Hepatic stellate cell (primary cell): ENCODE measurements at regions not wholly inside any gene's neighbourhood (a gene's known extent, or its start where the extent isn't known, plus 50 kb on each side); places are given as distances from the start of the nearest gene placed in this dataset.
A peak's percentile ranks its signal among the peaks of the same experiment; 100 is the strongest.
"Not testable (repeated sequence)": the region's sequence is repeated elsewhere in the genome, so short reads cannot be mapped to it uniquely, and the experiment has no call there.

Source experiments
- DNase-seq: peaks from one replicate; pipeline ENCODE4 v3.0.0; 2011; ENCODE audit warnings: low spot score

DNA sequence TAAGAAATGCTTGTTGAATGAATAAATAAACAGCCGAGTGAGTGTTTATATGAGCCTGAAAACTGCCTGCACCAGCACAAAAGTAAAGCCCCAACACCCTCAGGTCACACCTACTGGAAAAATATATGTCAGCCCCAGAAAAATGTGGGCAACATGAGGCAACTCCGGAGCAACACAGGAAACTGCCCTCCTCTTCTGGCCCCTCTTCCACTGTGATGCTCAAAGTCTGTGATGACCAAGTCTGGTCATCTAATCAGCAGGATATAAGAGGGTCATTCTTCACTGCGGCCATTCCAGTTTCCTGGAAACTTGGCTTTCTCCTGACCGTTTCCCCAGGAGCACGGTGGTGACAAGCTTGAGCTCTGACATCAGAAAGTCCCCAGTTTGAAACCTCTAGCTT is 159.6 kb upstream of the PZP start:
- DNase-seq = no peak

DNA sequence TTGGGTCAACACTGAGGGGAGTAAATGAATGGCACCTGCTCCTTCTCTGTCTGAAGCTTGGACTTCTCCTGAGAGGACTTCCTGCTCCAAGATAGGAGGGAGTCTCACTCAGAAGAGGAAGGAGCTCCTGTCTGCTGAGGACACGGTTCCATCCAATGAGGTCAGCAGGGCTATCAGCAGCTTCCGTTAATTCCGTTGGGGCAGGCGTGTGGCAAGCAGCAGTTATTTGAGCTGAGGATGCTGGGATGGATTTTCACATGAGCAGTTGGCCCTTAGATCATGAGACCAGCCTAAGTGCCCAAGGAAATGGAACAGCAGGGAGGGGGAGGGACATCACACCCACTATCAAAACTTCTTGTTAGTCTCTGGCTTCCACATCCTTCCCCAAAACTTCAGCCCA is 159.0 kb upstream of the PZP start:
- DNase-seq = no peak

- DNase-seq = no peak
These were observed 157.1 kb upstream of the PZP start for GRCh38 chr12:9365296-9365695.

DNA sequence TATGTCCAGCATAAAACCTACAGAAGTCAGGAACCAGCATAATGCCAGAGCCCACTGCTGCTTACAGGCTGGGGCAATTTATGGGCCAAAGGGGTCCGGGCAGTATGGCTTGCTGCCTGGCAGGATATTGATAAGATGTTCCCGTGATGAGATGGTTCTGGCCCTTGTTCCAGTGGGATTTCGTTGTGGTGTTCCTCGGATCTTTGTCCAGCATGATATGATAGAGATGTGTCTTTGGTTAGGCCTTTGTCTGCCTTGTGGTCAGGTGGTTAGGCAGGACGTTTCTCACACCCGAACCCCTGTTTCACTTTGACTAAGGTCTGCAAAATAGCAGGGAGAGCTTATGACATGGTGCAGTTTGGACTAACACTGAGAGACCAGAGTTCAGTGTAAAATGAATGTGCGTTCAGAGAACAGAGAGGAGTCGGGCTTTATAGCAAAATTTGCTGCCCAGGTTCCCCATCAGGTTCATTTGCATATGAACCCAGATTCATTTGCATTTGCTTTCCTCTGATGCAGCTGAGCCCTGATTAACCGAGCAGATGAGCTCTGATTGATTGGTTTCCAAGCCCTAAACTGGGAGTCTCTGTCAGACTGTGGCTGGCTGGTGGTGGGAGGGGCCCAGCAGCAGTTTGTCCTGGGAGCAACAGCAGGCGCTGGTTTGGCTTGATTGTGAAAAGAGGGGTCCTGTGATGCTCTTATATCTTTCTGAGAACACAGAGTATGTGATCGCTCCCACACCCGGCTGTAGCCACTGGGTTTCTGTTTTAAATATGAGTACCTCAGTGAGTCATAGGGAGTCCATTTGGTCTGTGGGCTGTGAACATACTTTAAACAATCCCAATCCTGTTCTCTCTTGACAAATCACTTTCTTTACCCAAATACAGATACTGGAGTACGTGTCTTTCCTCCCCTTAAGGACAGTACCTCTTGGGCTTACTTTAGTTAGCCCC is 156.3 kb upstream of the PZP start:
- peak; percentile 19 for DNase-seq

DNA sequence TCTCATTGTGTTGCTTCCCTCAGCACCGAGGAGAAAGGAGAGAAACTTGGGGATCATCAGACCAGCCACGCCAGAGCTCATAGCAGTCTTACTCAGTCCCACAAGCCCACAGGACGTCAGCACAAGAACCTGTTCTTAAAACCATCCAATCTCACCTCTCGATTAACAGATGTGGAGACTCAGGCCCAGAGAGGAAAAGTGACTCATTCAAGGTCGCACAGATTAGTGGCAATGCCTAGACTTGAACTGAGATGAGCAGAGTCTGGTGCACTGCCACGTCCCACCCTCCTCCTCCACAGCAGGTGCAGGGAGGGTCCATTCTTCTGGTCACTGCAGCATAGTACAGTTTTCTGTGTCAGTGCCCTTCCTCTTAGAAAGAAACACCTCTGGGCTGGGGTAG is 154.9 kb upstream of the PZP start:
- no peak for DNase-seq

- DNase-seq = no peak
These were observed 153.7 kb upstream of the PZP start for GRCh38 chr12:9361879-9362326.

DNA sequence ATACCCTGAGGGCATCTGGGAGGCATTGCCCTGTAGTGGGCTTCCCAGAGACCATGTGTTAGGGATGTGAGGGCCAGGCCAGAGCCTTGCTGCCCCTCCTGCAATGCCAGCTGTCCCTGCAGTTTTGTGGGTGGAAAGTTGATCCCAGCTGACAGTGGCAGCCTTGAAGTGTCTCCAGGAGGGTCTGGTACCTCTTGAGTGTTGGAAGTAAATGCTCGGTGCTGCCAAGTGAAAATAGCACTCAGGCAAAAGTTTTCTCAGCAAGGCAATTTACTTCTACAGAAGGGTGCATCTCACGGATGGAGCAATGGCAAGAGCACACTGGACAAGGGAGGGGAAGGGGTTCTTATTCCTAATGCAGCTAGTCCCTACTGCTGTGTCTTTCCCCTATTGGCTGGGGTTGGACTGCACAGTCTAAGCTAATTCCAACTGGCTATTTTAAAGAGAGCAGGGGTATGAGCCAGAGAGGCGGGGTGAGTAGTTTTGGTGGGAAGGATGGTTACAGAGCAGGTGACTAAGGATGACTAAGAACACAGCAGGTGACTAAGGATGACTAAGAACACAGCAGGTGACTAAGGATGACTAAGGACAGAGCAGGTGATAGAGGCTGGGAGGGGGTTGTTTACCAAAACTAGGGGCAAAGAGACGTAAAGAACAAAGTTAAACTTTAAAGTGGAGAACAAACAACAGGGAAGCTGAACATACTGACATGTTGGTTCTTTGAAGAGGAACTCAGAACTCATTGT is 146.0 kb upstream of the PZP start:
- DNase-seq = not testable (repeated sequence)

- DNase-seq = no peak
These were observed 142.9 kb upstream of the PZP start for GRCh38 chr12:9351136-9351535.

DNA sequence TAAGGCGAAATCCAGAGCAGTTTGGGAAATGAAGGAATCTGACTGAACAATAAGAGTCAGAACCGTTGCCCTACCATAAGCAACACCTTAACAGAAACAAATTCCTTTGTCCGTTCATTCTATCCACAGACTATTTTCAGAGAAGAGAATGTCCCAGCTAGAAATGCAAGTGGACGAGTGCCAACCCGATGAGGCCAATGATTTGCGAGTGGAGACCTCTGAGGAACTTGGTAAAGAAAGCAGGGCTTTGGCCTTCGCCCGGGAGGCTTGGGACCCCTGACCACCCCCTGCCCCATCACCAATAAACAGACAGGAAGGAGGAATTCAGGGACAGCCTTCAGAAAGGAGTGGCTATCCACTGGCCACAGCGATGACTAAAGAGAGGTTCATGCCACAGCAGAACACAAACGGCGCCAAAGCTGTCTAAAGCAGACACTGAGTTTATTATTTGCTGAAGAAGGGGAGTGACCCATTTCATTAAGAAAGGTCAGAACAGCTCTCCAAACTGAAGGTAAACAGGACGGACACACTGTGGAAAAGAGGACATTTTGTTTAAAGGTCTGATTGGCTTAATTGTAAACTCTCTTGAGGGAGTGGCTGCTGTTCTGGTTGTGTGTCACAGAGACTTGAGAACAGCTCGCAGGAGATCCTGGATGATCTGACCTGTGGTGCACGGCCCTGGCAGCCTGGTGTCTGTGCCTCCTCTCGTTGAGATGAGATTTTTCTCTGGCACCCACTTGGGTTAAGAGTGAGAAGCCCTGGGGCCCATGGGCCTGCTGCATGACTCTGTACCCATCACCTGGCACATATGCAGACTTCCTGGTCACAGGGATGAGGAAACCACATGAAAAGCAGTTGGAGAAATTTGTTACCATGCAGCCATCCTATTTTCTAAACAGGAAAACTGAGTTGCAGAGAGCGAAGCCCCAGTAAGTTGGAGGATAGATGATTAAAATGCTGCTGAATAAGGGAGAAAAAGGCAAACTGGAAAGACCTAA is 142.0 kb upstream of the PZP start:
- DNase-seq = no peak

- no peak for DNase-seq
These were observed 140.8 kb upstream of the PZP start for GRCh38 chr12:9348906-9349518.

- no peak for DNase-seq
These were observed 139.3 kb upstream of the PZP start for GRCh38 chr12:9347328-9348127.

DNA sequence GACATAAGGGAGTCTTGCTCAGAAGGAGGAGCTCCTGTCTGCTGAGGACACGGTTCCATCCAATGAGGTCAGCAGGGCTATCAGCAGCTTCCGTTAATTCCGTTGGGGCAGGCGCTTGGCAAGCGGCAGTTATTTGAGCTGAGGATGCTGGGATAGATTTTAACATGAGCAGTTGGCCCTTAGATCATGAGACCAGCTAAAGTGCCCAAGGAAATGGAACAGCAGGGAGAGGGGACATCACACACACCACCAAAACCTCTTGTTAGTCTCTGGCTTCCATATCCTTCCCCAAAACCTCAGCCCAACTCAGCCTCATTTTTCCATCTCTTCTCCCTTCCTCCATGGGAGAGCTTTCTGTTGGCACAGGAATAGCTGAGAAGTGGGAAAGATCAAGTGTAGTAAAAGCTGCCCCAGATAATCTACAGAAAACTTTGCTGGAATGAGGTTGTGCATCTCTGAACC is 138.7 kb upstream of the PZP start:
- DNase-seq = no peak

- no peak for DNase-seq
These were observed 137.0 kb upstream of the PZP start for GRCh38 chr12:9345171-9345570.

- DNase-seq = no peak
These were observed 136.3 kb upstream of the PZP start for GRCh38 chr12:9344541-9344940.

DNA sequence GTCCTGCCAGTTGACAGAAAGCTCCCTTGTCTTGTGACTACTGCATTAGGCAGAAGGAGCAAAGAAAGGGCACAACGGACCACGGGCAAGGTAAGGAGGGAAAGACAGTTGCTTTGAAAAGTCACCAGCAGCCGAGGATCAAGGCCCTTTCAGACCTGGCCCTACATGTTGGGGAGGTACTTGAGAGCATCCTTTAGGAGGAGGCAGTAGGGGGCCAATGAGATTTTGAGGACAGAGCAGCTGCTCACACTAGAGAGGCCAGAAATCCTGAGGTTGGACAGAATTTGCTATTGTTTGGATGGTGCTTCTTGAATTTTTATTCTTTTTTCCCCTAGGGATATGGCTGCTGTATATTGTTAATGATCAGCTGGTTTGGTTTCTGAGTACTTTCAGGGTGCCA is 135.5 kb upstream of the PZP start:
- no peak for DNase-seq

GRCh38 chr12:9342614-9343353 is 134.6 kb upstream of the PZP start:
- DNase-seq = no peak

GRCh38 chr12:9341260-9341585 is 133.0 kb upstream of the PZP start:
- no peak for DNase-seq

- no peak for DNase-seq
These were observed 132.4 kb upstream of the PZP start for GRCh38 chr12:9340422-9341259.

- DNase-seq = no peak
These were observed 129.5 kb upstream of the PZP start for GRCh38 chr12:9337656-9338055.
